Nephron progenitor cell (in vitro differentiated cells): ENCODE measurements at regions not wholly inside any gene's neighbourhood (a gene's known extent, or its start where the extent isn't known, plus 50 kb on each side); places are given as distances from the start of the nearest gene placed in this dataset.
"Not testable (repeated sequence)": the region's sequence is repeated elsewhere in the genome, so short reads cannot be mapped to it uniquely, and the experiment has no call there.

ENCODE experiments used
- DNase-seq: peaks from one replicate; pipeline ENCODE4 v3.0.0; 2021
- H3K27ac Mint-ChIP-seq: 2 replicates; pipeline ENCODE4 v1.8.0; 2021; ENCODE audit warnings: mild to moderate bottlenecking, moderate library complexity, mixed read lengths
- H3K27me3 Mint-ChIP-seq: 2 replicates; pipeline ENCODE4 v1.8.0; 2021; ENCODE audit warnings: mild to moderate bottlenecking, low read depth, mixed read lengths; ENCODE audit not compliant: poor library complexity
- H3K36me3 Mint-ChIP-seq: 2 replicates; pipeline ENCODE4 v1.8.0; 2021; ENCODE audit warnings: low read depth, mixed read lengths
- H3K4me1 Mint-ChIP-seq: 2 replicates; pipeline ENCODE4 v1.8.0; 2021; ENCODE audit warnings: mixed read lengths
- H3K4me3 Mint-ChIP-seq: 2 replicates; pipeline ENCODE4 v1.8.0; 2021; ENCODE audit warnings: mild to moderate bottlenecking, moderate library complexity, mixed read lengths
- H3K9me3 Mint-ChIP-seq: 2 replicates; pipeline ENCODE4 v1.8.0; 2021; ENCODE audit warnings: mild to moderate bottlenecking, moderate library complexity, mixed read lengths
- TF ChIP-seq, protein P1 (sequence below): fragments of 200-600 bp; sonication (generic); IDR thresholded peaks from 2 replicates; pipeline ENCODE4 v1.5.0; 2021; ENCODE audit warnings: antibody characterized with exemption

DNA sequence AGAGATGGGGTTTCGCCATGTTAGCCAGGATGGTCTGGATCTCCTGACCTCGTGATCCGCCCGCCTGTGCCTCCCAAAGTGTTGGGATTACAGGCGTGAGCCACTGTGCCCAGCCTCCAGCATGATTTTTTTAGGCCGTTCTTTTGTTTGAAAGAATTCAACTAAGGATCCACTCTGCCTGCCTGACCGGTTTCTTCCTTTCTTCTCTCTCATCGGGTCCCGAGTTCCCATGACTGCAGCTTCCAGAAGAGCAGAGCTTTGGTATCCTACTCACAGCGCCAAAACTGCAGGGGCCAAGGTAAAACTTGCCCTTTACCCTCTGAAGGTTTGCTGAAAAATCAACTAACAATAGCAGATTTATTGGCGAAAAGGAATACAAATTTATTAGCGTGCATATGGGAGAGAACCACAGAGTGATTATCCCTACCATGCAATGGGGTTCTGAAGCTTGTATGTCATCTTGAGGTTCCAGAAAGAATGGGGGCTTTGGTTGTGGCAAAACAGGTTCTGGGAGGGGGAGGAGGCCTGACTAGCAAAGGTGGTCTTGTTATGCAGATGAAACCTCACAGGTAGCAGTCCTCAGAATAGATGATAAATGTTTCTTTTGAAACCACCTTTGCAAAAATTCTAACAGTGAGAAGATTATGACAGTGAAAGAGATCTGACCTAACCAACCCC is 87.0 kb upstream of the MSH6 start:
- Mint-ChIP-seq H3K27me3 (no peaks in the 10 kb centered on the region), H3K36me3 (no peaks in the 10 kb centered on the region), H3K4me1 (peaks cover 27% of the 10 kb centered on the region), H3K4me3 (no peak overlapping the region), H3K27ac (no peak overlapping the region), H3K9me3 (peaks cover 18% of the 10 kb centered on the region)
- TF ChIP-seq, protein P1, sequence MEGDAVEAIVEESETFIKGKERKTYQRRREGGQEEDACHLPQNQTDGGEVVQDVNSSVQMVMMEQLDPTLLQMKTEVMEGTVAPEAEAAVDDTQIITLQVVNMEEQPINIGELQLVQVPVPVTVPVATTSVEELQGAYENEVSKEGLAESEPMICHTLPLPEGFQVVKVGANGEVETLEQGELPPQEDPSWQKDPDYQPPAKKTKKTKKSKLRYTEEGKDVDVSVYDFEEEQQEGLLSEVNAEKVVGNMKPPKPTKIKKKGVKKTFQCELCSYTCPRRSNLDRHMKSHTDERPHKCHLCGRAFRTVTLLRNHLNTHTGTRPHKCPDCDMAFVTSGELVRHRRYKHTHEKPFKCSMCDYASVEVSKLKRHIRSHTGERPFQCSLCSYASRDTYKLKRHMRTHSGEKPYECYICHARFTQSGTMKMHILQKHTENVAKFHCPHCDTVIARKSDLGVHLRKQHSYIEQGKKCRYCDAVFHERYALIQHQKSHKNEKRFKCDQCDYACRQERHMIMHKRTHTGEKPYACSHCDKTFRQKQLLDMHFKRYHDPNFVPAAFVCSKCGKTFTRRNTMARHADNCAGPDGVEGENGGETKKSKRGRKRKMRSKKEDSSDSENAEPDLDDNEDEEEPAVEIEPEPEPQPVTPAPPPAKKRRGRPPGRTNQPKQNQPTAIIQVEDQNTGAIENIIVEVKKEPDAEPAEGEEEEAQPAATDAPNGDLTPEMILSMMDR, result no peak
- DNase-seq, result no peak

DNA sequence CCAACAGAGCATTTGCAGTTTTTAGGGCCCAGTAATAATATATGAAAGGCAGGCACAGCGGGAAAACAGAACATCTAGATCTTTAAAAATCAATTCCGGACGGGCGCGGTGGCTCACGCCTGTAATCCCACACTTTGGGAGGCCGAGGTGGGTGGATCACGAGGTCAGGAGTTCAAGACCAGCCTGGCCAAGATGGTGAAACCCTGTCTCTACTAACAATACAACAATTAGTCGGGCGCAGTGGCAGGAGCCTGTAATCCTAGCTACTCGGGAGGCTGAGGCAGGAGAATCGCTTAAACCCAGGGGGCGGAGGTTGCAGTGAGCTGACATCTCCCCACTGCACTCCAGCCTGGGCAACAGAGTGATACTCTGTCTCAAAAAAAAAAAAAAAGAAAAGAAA is 88.5 kb upstream of the MSH6 start:
- not testable (repeated sequence) for H3K4me3 Mint-ChIP-seq
- peaks cover 27% of the 10 kb centered on the region for H3K4me1 Mint-ChIP-seq

DNA sequence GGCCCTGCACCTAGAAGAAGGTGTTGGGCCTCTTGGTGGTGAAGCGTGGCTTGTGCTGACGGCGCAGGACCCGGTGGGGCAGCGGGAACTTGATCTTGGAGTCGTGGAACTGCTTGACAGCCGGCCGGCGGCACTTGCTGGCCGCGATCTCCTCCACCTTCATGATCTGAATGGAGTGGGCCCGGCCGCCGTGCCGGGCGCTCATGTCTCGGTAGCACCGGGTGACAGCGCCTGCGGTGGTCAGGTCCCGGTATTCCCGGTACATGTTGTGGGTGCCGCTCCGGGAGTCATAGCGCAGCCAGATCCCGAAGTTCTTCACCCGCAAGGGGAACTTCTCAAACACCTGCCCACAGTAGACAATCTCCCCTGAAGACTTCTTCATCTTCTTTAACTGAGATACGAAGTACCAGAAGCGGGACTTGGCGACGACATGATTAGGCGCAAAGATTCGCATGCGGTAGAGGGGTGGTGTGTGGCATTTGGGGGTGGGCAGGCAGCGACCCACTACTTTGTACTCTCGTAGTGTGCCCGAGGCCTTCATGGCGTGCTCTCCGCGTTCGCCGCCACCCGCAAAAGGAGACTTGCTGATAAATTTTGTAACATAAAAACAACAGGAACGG is 92.1 kb upstream of the MSH6 start:
- not testable (repeated sequence) for H3K4me1 Mint-ChIP-seq, H3K36me3 Mint-ChIP-seq, H3K27me3 Mint-ChIP-seq, DNase-seq, H3K27ac Mint-ChIP-seq, H3K4me3 Mint-ChIP-seq
- H3K9me3 Mint-ChIP-seq, result peaks cover 14% of the 10 kb centered on the region

More for the DNA sequence above, 88.5 kb upstream of the MSH6 start:
- H3K36me3 Mint-ChIP-seq, H3K27me3 Mint-ChIP-seq, DNase-seq, H3K27ac Mint-ChIP-seq: not testable (repeated sequence)
- H3K9me3 Mint-ChIP-seq, result peaks cover 11% of the 10 kb centered on the region

DNA sequence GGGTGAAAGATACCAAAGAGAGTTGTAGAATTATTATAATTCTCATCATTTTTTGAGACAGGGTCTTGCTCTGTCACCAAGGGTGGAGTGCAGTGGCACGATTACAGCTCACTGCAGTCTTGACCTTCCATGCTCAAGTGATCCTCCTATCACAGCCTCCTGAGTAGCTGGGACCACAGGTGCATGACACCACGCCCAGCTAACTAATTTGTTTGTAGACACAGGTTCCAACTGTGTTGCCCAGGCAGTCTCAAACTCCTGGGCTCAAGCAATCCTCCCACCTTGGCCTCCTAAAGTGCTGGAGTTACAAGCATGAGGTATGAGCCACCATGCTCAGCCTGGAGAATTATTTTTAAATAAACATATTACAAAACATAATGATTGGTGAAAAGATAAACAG is 92.8 kb upstream of the MSH6 start:
- Mint-ChIP-seq H3K4me3 (no peak overlapping the region), H3K27me3 (no peaks in the 10 kb centered on the region), H3K27ac (no peak overlapping the region), H3K36me3 (no peaks in the 10 kb centered on the region), H3K9me3 (peaks cover 14% of the 10 kb centered on the region), H3K4me1 (peaks cover 5% of the 10 kb centered on the region)
- no peak for DNase-seq
- TF ChIP-seq, protein P1, result no peak

DNA sequence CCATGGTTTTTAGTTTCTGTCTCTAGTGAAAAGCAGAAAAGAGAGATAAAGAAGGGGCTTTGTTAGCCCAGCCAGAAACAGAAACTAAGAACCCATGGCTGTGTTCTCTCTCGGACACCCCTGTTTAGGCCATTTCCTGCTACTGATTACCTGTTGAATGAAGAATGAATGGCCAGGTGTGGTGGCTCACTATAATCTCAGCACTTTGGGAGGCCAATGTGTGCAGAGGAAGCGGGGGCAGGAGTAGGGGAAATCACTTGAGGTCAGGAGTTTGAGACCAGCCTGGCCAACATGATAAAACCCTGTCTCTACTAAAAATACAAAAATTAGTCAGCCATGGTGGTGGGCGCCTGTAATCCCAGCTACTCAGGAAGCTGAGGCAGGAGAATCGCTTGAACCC is 93.8 kb upstream of the MSH6 start:
- not testable (repeated sequence) for DNase-seq, H3K4me3 Mint-ChIP-seq, H3K27me3 Mint-ChIP-seq, H3K36me3 Mint-ChIP-seq, H3K27ac Mint-ChIP-seq, H3K4me1 Mint-ChIP-seq
- peaks cover 14% of the 10 kb centered on the region for H3K9me3 Mint-ChIP-seq

- Mint-ChIP-seq H3K9me3 (peaks cover 14% of the 10 kb centered on the region), H3K4me3 (no peak overlapping the region), H3K27ac (no peak overlapping the region), H3K27me3 (no peaks in the 10 kb centered on the region), H3K4me1 (peaks cover 5% of the 10 kb centered on the region), H3K36me3 (no peaks in the 10 kb centered on the region)
- no peak for DNase-seq
- TF ChIP-seq, protein P1, result no peak
These were observed 94.4 kb upstream of the MSH6 start for GRCh38 chr2:47688561-47688960.

DNA sequence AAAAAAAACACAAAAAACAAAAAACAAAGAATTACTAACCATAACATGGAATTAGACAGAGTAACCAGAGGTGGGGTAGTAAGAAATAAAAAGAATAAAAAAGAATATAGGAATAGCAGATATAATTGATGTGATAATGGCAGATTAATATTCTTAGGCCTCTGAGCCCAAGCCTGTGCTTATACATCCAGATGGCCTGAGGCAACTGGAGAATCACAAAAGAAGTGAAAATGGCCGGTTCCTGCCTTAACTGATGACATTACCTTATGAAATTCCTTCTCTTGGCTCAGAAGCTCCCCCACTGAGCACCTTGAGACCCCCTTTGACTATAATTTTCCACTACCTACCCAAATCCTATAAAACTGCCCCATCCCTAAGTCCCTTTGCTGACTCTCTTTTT is 95.1 kb upstream of the MSH6 start:
- no peaks in the 10 kb centered on the region for H3K27me3 Mint-ChIP-seq
- peaks cover 14% of the 10 kb centered on the region for H3K9me3 Mint-ChIP-seq
- H3K4me1 Mint-ChIP-seq, result peaks cover 5% of the 10 kb centered on the region
- H3K4me3 Mint-ChIP-seq, result no peak overlapping the region
- TF ChIP-seq, protein P1, result no peak
- H3K36me3 Mint-ChIP-seq, result no peaks in the 10 kb centered on the region
- no peak overlapping the region for H3K27ac Mint-ChIP-seq
- no peak for DNase-seq
